ENCODE measurements at regions not wholly inside any gene's neighbourhood (a gene's known extent, or its start where the extent isn't known, plus 50 kb on each side); places are given as distances from the start of the nearest gene placed in this dataset.

GRCh38 chr10:108385963-108386362 lies 1221.5 kb upstream of the SORCS1 start:
- TF ChIP-seq CTCF (IDR thresholded peaks at IDR 0.05) (no peak), EZH2 (IDR thresholded peaks at IDR 0.05; ENCODE audit: borderline replicate concordance, insufficient read depth, low read depth, low read length, poor library complexity, severe bottlenecking) (no peak)

All from B cell (primary cell).